Endothelial cell of umbilical vein (primary cell): ENCODE measurements at regions not wholly inside any gene's neighbourhood (a gene's known extent, or its start where the extent isn't known, plus 50 kb on each side); places are given as distances from the start of the nearest gene placed in this dataset.

Experiments used
- EZH2 ChIP-seq: IDR thresholded peaks from 2 replicates; pipeline ENCODE4 v1.6.1; 2012; ENCODE audit warnings: borderline replicate concordance, low read depth, mild to moderate bottlenecking, moderate library complexity, low read length, inconsistent platforms; ENCODE audit not compliant: severe bottlenecking
- FOS ChIP-seq: IDR thresholded peaks from 2 replicates; pipeline ENCODE4 v1.6.1; 2011; ENCODE audit warnings: mild to moderate bottlenecking, low read length, moderate library complexity, borderline replicate concordance; ENCODE audit not compliant: insufficient read depth
- GATA2 ChIP-seq: IDR thresholded peaks from 2 replicates; pipeline ENCODE4 v1.7.0; 2011; ENCODE audit warnings: low read depth, mild to moderate bottlenecking, moderate library complexity, mixed read lengths, low read length; ENCODE audit not compliant: insufficient read length, insufficient read depth
- JUN ChIP-seq: IDR thresholded peaks from 2 replicates; pipeline ENCODE4 v1.6.1; 2011; ENCODE audit warnings: borderline replicate concordance, low read depth; ENCODE audit not compliant: insufficient read length, insufficient read depth
- MYC ChIP-seq: IDR thresholded peaks from one replicate; pipeline ENCODE4 v1.6.1; 2011; ENCODE audit warnings: mild to moderate bottlenecking, low read depth, low read length
- POLR2A ChIP-seq: IDR thresholded peaks from 2 replicates; pipeline ENCODE4 v1.6.1; 2012; ENCODE audit warnings: low read depth, mild to moderate bottlenecking, control low read depth, low read length
- POLR2AphosphoS5 ChIP-seq: IDR thresholded peaks from 2 replicates; pipeline ENCODE4 v1.6.1; 2012; ENCODE audit warnings: low read depth, mild to moderate bottlenecking, control low read depth, low read length, moderate library complexity; ENCODE audit not compliant: insufficient read depth
- TF ChIP-seq, protein P1 (sequence below), 2 donors: IDR thresholded peaks; 1 replicate in 1 of 2; 2 replicates in 1 of 2; pipeline ENCODE4 v1.5.1; 2011; ENCODE audit warnings: low read length in 2 of 2, mild to moderate bottlenecking in 2 of 2, moderate library complexity in 2 of 2, control low read depth in 1 of 2, inconsistent platforms in 1 of 2, low read depth in 1 of 2; ENCODE audit not compliant: insufficient read depth in 1 of 2; ENCODE audit errors: extremely low read depth in 1 of 2
- TF ChIP-seq, protein P2 (sequence below): IDR thresholded peaks from 2 replicates; pipeline ENCODE4 v1.6.1; 2011; ENCODE audit not compliant: insufficient read depth, insufficient read length

DNA sequence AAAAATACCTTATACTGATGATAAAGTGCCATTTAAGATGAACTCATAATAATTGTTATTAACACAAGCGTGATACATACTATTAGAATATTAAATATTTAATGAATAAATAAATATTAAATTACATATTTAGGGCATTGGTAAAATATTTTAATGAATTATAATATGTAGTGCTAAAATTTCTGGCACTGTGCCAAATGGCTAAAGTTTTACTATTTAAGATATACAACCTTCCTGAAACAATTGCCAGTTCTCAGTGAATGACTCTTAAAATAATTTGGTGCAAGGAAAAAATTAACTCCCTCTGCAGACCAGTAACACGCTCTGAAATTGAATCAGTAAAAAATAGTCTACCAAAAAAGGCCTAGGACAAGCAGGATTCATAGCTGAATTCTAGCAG lies 428.9 kb upstream of the ATXN7L3B start:
- TF ChIP-seq EZH2 (no peak), MYC (no peak), POLR2AphosphoS5 (no peak), GATA2 (no peak), POLR2A (no peak), FOS (no peak), JUN (no peak)
- TF ChIP-seq, protein P1, sequence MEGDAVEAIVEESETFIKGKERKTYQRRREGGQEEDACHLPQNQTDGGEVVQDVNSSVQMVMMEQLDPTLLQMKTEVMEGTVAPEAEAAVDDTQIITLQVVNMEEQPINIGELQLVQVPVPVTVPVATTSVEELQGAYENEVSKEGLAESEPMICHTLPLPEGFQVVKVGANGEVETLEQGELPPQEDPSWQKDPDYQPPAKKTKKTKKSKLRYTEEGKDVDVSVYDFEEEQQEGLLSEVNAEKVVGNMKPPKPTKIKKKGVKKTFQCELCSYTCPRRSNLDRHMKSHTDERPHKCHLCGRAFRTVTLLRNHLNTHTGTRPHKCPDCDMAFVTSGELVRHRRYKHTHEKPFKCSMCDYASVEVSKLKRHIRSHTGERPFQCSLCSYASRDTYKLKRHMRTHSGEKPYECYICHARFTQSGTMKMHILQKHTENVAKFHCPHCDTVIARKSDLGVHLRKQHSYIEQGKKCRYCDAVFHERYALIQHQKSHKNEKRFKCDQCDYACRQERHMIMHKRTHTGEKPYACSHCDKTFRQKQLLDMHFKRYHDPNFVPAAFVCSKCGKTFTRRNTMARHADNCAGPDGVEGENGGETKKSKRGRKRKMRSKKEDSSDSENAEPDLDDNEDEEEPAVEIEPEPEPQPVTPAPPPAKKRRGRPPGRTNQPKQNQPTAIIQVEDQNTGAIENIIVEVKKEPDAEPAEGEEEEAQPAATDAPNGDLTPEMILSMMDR (IDR thresholded peaks at IDR 0.05; ENCODE audit: extremely low read depth in 1 of 2, insufficient read depth in 1 of 2, low read depth in 1 of 2, low read length in 2 of 2): no peak
- TF ChIP-seq, protein P2, sequence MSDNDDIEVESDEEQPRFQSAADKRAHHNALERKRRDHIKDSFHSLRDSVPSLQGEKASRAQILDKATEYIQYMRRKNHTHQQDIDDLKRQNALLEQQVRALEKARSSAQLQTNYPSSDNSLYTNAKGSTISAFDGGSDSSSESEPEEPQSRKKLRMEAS: no peak
